ENCODE measurements at regions not wholly inside any gene's neighbourhood (a gene's known extent, or its start where the extent isn't known, plus 50 kb on each side); places are given as distances from the start of the nearest gene placed in this dataset.

- ChIA-PET POLR2A (no interaction called here), CTCF (interaction anchor here (1.8 kb wide), 1 partner anchor 13 kb away, joined by 3 read pairs; no protein-coding TSS in a partner anchor)
- no peak for DNase-seq (ENCODE audit: extremely low spot score)
- TF ChIP-seq NFRKB (IDR thresholded peaks at IDR 0.05) (no peak), HDGF (IDR thresholded peaks at IDR 0.05; ENCODE audit: borderline replicate concordance) (no peak), ZNF384 (IDR thresholded peaks at IDR 0.05) (no peak), BHLHE40 (IDR thresholded peaks at IDR 0.05; ENCODE audit: borderline replicate concordance) (no peak), CTBP1 (IDR thresholded peaks at IDR 0.05; ENCODE audit: borderline replicate concordance) (no peak), ARNT (IDR thresholded peaks at IDR 0.05) (no peak), SP1 (IDR thresholded peaks at IDR 0.05) (no peak), FOXA1 (IDR thresholded peaks at IDR 0.05) (no peak), FOXM1 (IDR thresholded peaks at IDR 0.05; ENCODE audit: borderline replicate concordance) (no peak), LEF1 (IDR thresholded peaks at IDR 0.05; ENCODE audit: borderline replicate concordance) (no peak), L3MBTL2 (conservative IDR thresholded peaks at IDR 0.05) (no peak), ELF4 (IDR thresholded peaks at IDR 0.05) (no peak), TARDBP (IDR thresholded peaks at IDR 0.05) (no peak), PKNOX1 (IDR thresholded peaks at IDR 0.05) (no peak), FOXK2 (IDR thresholded peaks at IDR 0.05) (no peak), SUZ12 (IDR thresholded peaks at IDR 0.05) (no peak)
Measured at GRCh38 chr2:134136731-134137130, 117.1 kb upstream of the MGAT5 start.

GRCh38 chr2:134137182-134137611 lies 116.7 kb upstream of the MGAT5 start:
- ChIA-PET POLR2A (no interaction called here), CTCF (interaction anchor here (1.8 kb wide), 1 partner anchor 12 kb away, joined by 3 read pairs; no protein-coding TSS in a partner anchor)
- DNase-seq (ENCODE audit: extremely low spot score), result no peak
- no peak for TF ChIP-seq SP1 (IDR thresholded peaks at IDR 0.05)
- no peak for TF ChIP-seq FOXM1 (IDR thresholded peaks at IDR 0.05; ENCODE audit: borderline replicate concordance)
- no peak for TF ChIP-seq FOXA1 (IDR thresholded peaks at IDR 0.05)
- TF ChIP-seq HDGF (IDR thresholded peaks at IDR 0.05; ENCODE audit: borderline replicate concordance), result no peak
- TF ChIP-seq PKNOX1 (IDR thresholded peaks at IDR 0.05), result no peak

GRCh38 chr2:134138115-134138514 lies 115.8 kb upstream of the MGAT5 start:
- no peak for DNase-seq (ENCODE audit: extremely low spot score)
- POLR2A ChIA-PET, result no interaction called here
- CTCF ChIA-PET, result interaction anchor here (1.8 kb wide), 1 partner anchor 11 kb away, joined by 3 read pairs; no protein-coding TSS in a partner anchor
- TF ChIP-seq SUZ12 (IDR thresholded peaks at IDR 0.05) (no peak), CTBP1 (IDR thresholded peaks at IDR 0.05; ENCODE audit: borderline replicate concordance) (no peak), BHLHE40 (IDR thresholded peaks at IDR 0.05; ENCODE audit: borderline replicate concordance) (no peak), FOXK2 (IDR thresholded peaks at IDR 0.05) (no peak), FOXA1 (IDR thresholded peaks at IDR 0.05) (no peak), HDGF (IDR thresholded peaks at IDR 0.05; ENCODE audit: borderline replicate concordance) (no peak), ELF4 (IDR thresholded peaks at IDR 0.05) (no peak), ZNF384 (IDR thresholded peaks at IDR 0.05) (no peak), L3MBTL2 (conservative IDR thresholded peaks at IDR 0.05) (no peak), TARDBP (IDR thresholded peaks at IDR 0.05) (no peak), SP1 (IDR thresholded peaks at IDR 0.05) (no peak), LEF1 (IDR thresholded peaks at IDR 0.05; ENCODE audit: borderline replicate concordance) (no peak)

- CTCF ChIA-PET, result no interaction called here
- POLR2A ChIA-PET, result no interaction called here
- TF ChIP-seq L3MBTL2 (conservative IDR thresholded peaks at IDR 0.05) (no peak), CTBP1 (IDR thresholded peaks at IDR 0.05; ENCODE audit: borderline replicate concordance) (no peak), ZNF384 (IDR thresholded peaks at IDR 0.05) (no peak)
- no peak for DNase-seq (ENCODE audit: extremely low spot score)
Measured at GRCh38 chr2:134139611-134140010, 114.3 kb upstream of the MGAT5 start.

- CTCF ChIA-PET, result no interaction called here
- POLR2A ChIA-PET, result no interaction called here
- no peak for TF ChIP-seq ZNF384 (IDR thresholded peaks at IDR 0.05)
- TF ChIP-seq HDGF (IDR thresholded peaks at IDR 0.05; ENCODE audit: borderline replicate concordance), result no peak
- no peak for TF ChIP-seq BHLHE40 (IDR thresholded peaks at IDR 0.05; ENCODE audit: borderline replicate concordance)
- TF ChIP-seq SUZ12 (IDR thresholded peaks at IDR 0.05), result no peak
- TF ChIP-seq TARDBP (IDR thresholded peaks at IDR 0.05), result no peak
- no peak for TF ChIP-seq ARNT (IDR thresholded peaks at IDR 0.05)
- TF ChIP-seq ELF4 (IDR thresholded peaks at IDR 0.05), result no peak
- TF ChIP-seq FOXM1 (IDR thresholded peaks at IDR 0.05; ENCODE audit: borderline replicate concordance), result no peak
- TF ChIP-seq PKNOX1 (IDR thresholded peaks at IDR 0.05), result no peak
- no peak for TF ChIP-seq CTBP1 (IDR thresholded peaks at IDR 0.05; ENCODE audit: borderline replicate concordance)
- no peak for DNase-seq (ENCODE audit: extremely low spot score)
Measured at GRCh38 chr2:134140251-134140661, 113.6 kb upstream of the MGAT5 start.

- no peak for DNase-seq (ENCODE audit: extremely low spot score)
- CTCF ChIA-PET, result no interaction called here
- TF ChIP-seq PKNOX1 (IDR thresholded peaks at IDR 0.05), result no peak
- no peak for TF ChIP-seq LEF1 (IDR thresholded peaks at IDR 0.05; ENCODE audit: borderline replicate concordance)
- TF ChIP-seq ZNF384 (IDR thresholded peaks at IDR 0.05), result no peak
- TF ChIP-seq NFRKB (IDR thresholded peaks at IDR 0.05), result no peak
- no peak for TF ChIP-seq FOXA1 (IDR thresholded peaks at IDR 0.05)
- TF ChIP-seq HDGF (IDR thresholded peaks at IDR 0.05; ENCODE audit: borderline replicate concordance), result no peak
- TF ChIP-seq BHLHE40 (IDR thresholded peaks at IDR 0.05; ENCODE audit: borderline replicate concordance), result no peak
- TF ChIP-seq FOXM1 (IDR thresholded peaks at IDR 0.05; ENCODE audit: borderline replicate concordance), result no peak
- POLR2A ChIA-PET, result no interaction called here
Measured at GRCh38 chr2:134141598-134142340, 112.1 kb upstream of the MGAT5 start.
